ELR (cell line): ENCODE measurements at regions not wholly inside any gene's neighbourhood (a gene's known extent, or its start where the extent isn't known, plus 50 kb on each side); places are given as distances from the start of the nearest gene placed in this dataset.

Experiments used
- DNase-seq: peaks from one replicate; pipeline ENCODE4 v3.0.0-alpha.2; 2015; ENCODE audit warnings: low read depth

- no peak for DNase-seq
Measured at GRCh38 chr10:128468462-128468861, 342.2 kb upstream of the MKI67 start.

- DNase-seq, result no peak
Measured at GRCh38 chr10:128469515-128469914, 343.3 kb upstream of the MKI67 start.

DNA sequence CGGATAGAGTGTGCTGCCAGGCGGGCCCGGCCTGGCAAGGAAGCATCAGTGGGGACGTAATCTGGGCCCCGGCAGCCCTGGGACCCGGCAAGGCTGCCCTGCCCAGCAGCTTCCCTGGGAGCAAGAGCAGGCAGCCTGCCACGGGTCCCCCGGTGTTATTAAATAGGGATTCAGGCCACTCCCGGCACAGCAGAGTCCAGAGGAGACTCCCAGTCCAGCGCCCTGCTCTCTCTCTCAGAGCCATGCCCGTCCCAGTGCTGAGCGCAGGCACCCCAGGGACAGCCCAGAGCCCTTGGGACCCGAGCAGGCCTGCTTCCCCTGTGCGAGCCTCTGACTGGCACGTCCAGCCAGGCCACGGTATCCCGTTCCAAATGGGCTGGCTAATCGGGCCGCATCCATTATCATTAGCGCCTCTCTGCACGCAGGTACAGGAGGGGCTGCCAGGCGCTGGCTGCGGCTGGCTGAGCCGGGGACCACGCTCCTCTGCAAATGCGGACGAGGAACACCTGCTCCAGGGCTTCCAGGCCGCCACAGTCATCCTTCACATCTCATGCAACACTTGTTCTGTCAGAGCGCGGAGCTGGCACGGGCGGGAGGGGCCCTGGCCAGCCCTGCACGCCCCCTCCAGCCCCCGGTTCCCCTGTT lies 344.2 kb upstream of the MKI67 start:
- no peak for DNase-seq

GRCh38 chr10:128471151-128471550 lies 344.9 kb upstream of the MKI67 start:
- no peak for DNase-seq

- no peak for DNase-seq
Measured at GRCh38 chr10:128472196-128472595, 346.0 kb upstream of the MKI67 start.

- no peak for DNase-seq
Measured at GRCh38 chr10:128473396-128473795, 347.2 kb upstream of the MKI67 start.

DNA sequence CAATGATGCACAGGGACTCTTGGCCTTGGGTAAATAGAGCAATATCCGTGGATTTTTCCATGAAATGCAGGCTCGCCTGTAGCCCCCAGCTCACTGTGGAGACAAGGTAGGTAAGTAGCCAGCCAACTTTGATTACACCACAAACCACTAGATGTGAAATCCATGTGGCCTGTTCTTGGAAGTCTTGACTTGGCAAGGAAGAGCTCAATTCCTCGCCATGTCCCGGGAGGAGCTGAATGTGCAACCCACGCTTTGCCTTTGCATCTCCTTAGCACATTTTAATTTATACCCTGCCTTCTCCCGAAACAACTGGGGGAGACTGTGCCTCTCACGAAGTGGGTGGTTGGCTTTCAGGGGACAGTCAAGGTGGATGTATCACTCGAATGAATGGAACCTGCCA lies 347.7 kb upstream of the MKI67 start:
- DNase-seq, result no peak

- no peak for DNase-seq
Measured at GRCh38 chr10:128474571-128474970, 348.3 kb upstream of the MKI67 start.

- DNase-seq, result no peak
Measured at GRCh38 chr10:128475686-128476367, 349.6 kb upstream of the MKI67 start.

DNA sequence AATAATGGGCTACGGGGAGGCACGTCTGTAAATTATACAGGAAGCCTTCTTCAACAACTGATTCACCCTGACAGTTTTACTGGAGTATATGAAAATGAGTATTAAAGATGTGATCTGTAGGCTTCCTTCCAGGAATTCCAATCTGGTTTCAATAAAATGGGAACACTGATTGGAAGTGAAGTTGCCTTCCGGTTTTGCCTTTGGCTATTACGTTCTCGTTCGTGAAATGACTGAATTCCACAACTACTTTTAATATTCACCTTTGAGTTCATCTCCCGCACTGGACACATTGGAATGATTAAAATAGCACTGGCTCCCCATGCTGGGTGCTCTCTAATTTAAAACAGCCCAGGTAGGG lies 350.1 kb upstream of the MKI67 start:
- no peak for DNase-seq

DNA sequence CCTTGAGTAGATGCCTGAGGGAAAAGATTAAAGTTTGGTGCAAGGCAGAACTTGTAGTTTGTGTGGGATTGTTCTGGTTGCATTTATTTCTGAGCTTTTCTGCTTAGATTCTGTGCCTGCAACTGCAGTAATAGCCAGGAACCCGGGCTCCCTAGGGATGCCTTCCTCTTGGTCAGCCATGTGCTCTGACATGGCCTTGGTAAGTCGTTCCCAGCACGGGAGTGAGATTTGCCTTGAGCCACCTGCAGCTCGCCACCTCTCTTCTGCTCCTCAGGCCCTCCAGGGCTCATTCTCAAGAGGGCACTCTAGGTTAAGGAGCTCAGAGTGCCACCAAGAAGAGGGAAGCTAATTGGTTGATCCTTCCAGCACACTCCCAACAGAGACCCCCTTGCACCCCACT lies 350.6 kb upstream of the MKI67 start:
- no peak for DNase-seq

GRCh38 chr10:128480601-128481000 lies 354.4 kb upstream of the MKI67 start:
- no peak for DNase-seq

GRCh38 chr10:128481152-128481840 lies 355.1 kb upstream of the MKI67 start:
- DNase-seq, result no peak

DNA sequence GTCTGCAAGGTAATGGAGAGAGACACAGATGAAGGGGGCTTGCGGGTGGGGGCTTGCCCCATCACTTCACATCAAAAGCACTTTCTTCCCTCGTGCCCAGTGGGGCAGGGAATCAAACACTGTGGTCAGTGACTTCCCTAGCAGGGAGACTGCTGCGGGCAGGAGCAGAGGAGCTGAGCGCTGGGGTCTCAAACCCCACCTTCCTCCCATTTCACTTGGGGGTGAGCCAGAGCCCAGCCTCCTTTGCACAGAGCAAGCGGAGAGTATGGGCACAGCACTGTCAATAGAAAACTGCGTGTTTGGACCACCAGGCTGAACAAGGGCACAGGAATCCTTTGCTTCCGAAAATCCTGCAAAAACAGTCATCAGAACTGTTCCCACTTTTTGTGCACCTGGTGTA lies 355.8 kb upstream of the MKI67 start:
- DNase-seq, result no peak

- DNase-seq, result no peak
Measured at GRCh38 chr10:128483216-128483615, 357.0 kb upstream of the MKI67 start.

DNA sequence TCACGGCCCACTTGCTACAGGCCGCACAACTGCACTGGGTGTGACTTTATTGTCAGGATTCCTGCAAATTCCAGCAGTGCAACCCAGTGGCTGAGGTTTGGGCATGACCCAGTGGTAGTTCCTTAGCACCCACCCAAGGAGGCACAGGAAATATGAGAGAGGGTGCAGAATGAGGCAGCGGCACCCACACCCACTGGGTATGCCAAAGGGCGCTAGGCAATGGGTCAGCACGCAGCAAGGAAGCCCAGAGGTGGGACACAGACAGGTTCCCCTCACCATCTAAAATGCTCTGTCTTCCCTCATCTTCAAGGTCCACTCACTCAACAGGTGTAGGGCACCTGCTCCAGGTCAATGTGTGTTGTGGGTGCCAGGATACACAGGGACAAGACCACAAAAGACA lies 357.8 kb upstream of the MKI67 start:
- DNase-seq, result no peak

GRCh38 chr10:128485701-128486235 lies 359.5 kb upstream of the MKI67 start:
- no peak for DNase-seq

DNA sequence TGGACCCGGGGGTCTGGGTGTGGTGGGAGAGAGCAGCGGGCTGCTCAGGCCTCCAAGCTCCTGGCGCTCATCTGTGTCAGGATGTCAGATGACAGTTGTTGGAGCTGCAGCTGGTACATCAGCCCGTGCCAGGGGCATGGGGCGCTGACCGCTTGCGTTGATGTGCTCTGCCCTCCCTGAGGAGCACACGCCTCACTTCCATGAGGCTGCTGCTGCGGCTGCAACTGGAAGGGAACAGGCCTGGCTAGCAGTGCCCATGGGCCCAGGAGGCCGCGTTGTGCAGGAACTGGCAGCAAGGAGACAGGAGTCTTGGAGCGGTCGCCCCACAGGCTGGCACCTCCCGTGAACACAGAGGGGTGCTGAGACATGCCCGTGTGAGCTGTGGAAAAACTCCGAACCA lies 361.3 kb upstream of the MKI67 start:
- DNase-seq, result no peak

DNA sequence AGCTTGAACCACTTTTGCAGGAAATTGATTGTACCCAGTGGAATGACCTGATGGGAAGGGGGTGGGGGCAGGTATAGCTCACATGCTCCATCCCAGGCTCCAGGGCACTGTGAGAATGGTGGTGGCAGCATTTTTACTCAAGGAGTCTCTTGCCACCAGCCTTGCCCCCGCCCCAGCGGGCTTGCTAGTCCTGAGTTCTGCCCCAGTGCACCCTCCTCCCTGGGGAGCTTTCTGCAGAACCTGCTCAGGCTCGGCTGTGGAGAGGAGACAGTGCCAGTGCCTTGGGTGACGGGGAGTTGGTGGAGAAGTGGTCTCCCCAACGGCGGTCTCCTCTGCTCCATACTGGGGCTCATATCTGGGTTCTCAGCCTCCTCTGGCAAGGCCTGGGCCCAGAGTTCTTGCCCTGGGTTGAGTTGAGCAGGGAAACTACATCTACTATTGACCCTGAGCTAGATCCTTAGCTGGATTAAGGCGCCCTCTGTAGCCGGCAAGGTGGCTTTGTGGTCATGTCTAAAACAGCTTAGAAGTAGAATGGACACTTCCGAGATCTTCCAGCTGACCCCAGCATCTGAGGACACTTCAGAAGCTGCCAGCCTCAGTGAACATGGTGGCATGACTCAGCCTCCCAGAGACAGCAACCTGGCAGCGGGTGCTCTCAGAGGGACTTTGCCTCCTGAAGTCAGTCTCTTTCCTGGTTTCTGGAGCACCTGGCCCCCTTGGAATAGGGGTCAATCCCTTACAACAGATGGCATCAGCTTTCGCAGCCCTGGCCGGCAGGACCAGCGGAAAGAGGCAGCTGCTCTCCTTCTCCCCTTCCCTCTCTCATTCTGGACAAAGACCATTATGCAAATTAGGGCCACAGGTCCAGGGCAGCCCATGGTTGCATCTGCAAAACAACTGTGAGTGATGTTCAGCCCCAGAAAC lies 363.4 kb upstream of the MKI67 start:
- DNase-seq, result no peak

DNA sequence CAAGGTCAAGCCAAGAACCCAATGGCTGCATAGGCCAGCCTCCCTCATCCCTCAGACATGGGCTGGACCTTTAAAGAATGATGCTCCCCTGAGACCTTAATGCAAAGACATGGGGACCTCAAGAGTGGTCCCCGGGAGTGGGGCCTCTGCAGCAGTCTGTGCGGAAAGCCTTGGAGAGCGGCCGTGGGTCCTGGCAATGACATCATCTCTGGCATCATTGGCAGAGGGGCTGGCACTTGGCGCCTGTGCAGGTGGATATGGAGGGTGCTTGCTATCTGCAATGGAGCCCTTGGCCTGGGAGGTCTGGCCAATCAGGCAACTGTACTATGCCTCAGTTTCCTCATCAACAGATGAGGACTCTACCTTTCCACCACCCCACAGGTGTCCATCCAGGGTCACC lies 365.5 kb upstream of the MKI67 start:
- DNase-seq, result no peak

GRCh38 chr10:128493811-128494210 lies 367.6 kb upstream of the MKI67 start:
- DNase-seq, result no peak

DNA sequence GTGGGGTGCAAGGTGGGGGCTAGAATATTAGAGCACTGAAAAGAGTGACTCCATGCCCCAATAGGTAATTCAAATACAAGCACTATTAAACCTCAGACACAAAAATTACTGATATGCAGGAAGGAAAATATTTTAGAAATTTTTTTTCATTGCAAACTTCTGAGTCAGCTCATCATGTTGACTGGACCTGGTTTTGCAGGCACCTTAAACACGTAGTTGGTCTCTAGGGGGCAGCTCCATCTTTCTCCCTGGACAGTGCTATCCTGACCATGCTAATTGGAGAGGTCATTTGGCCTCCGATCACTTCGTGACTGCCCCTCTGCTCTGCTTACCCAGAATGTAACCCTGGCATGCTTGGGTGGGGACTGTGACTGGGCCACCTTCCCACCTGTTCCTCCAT lies 368.4 kb upstream of the MKI67 start:
- no peak for DNase-seq
